GM12873 (cell line): ENCODE measurements at regions not wholly inside any gene's neighbourhood (a gene's known extent, or its start where the extent isn't known, plus 50 kb on each side); places are given as distances from the start of the nearest gene placed in this dataset.

Experiments used
- TF ChIP-seq, protein P1 (sequence below): IDR thresholded peaks from 2 replicates; pipeline ENCODE4 v1.5.1; 2012; ENCODE audit warnings: low read depth, mild to moderate bottlenecking, moderate library complexity, low read length, control low read depth; ENCODE audit not compliant: insufficient read depth; ENCODE audit errors: missing control alignments

- TF ChIP-seq, protein P1, sequence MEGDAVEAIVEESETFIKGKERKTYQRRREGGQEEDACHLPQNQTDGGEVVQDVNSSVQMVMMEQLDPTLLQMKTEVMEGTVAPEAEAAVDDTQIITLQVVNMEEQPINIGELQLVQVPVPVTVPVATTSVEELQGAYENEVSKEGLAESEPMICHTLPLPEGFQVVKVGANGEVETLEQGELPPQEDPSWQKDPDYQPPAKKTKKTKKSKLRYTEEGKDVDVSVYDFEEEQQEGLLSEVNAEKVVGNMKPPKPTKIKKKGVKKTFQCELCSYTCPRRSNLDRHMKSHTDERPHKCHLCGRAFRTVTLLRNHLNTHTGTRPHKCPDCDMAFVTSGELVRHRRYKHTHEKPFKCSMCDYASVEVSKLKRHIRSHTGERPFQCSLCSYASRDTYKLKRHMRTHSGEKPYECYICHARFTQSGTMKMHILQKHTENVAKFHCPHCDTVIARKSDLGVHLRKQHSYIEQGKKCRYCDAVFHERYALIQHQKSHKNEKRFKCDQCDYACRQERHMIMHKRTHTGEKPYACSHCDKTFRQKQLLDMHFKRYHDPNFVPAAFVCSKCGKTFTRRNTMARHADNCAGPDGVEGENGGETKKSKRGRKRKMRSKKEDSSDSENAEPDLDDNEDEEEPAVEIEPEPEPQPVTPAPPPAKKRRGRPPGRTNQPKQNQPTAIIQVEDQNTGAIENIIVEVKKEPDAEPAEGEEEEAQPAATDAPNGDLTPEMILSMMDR = no peak
Measured at GRCh38 chr16:6439129-6439528, 893.5 kb upstream of the RBFOX1 start.

DNA sequence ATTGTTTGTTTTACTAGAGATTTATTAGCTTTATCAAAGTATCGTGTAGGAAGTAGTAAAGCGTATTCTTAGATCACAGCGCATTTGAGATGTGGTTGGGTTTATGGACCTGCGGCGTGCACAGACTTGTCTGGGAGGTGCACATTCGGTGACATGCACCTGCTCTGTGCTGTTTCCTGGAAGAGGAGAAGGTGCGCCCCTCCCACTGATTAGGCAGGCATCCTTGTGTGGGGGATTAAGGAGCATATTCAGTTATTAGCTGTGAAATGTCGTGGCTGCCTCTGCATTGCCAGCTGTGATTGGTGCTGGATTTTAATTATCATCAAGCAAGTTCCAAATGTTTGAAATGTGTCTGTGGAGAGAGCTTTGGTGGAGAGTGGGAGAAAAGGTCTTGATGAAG is 903.8 kb upstream of the RBFOX1 start:
- TF ChIP-seq, protein P1 = no peak

DNA sequence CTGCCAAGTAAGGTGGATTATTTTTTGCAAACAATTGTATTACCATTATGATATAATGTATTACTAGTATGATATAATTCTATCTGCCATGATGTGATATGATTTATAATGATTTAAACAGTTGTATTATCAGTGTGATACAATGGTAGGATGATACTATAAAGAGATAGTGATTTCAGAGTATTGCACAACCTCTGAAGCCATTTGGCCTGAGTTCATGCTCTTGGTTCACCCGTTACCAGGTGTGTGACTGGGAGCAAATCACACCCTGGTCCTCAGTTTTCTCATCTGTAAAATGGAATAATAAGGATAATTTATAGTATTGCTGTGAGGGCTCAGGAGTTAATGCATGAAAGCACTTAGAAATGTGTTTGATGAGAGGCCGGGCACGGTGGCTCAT is 905.0 kb upstream of the RBFOX1 start:
- TF ChIP-seq, protein P1 = no peak

DNA sequence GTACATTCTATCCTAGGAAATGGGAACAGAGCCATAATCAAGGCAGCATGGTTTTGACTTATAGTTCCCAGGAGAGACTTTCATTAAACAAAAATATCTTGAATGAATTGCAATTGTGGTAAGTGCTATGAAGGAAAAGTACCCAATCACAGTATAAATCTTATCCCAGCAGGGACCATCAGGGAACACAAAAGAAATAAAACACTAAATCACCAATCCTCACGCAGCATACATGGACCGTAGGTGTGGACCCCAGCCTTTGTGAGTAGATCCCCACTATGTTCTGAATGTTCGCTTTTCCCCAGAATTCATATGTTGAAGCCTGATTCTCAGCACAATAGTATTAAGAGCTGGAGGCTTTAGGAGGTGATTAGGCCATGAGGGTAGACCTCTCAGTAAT is 925.0 kb upstream of the RBFOX1 start:
- TF ChIP-seq, protein P1 = no peak

- TF ChIP-seq, protein P1 = no peak
Measured at GRCh38 chr16:6406028-6406427, 926.6 kb upstream of the RBFOX1 start.

DNA sequence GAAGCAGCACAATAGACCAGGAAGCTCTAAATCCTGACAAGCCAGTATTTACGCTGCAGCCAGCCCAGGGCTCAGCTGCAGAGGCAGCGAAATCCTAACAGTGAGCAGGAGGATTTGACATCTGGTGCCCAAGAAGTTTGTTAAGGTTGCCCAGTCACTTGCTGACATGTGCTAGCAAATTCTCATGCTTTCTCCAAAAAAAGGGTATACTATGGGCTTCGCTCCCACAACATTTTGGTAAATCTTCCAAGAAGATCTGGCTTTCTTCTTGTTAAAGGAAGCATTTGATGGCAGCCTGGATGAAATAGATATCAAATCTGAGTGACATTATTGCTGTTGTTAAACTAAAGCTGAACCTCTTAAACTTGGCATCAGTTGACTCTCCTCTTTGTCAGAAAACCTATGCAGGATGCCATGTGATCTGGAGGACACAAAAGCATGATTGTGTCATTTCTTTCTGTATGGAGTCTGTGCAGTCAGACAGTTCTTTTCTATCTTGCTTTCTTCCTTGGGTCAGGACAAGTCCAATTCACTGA is 949.7 kb upstream of the RBFOX1 start:
- TF ChIP-seq, protein P1 = no peak

DNA sequence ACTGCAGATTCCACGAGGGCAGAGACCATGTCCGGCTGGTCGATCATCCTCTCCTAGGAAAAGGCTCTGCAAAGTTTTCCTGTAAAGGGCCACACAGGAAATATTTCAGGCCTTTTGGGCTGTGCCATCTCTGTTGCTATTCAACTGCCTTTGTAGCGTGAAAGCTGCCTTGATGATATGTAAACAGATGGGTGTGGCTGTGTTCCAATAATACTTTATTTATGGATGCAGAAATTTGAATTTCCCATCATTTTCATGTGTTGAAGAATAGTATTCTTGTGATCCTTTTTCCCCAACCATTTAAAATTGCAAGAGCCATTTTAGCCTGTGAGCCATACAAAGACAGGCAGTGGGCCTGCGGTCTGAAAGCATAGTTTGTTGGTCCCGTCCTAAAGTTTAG is 950.7 kb upstream of the RBFOX1 start:
- TF ChIP-seq, protein P1 = no peak
